ENCODE measurements at regions not wholly inside any gene's neighbourhood (a gene's known extent, or its start where the extent isn't known, plus 50 kb on each side); places are given as distances from the start of the nearest gene placed in this dataset.

DNA sequence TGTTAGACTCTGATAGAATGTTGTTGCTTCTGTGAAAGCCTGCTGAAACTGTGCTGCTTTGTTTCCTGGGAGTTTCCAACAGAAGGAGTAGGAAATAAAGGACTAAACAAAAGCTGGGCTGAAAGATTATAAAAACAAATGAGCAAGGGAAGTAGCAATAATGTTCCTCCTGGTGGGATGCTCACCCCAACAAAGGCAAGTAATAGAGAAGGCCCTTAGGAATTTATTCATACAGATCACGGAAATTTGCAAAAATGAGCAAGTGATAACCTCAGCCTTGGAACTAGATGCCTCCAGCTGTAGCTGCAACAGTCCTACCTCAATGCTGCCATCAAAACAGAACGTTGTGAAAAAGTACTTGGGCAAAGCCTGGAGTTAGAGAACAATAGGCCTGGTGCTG lies 1248.0 kb upstream of the C9orf72 start:
- TF ChIP-seq CTCF (IDR thresholded peaks at IDR 0.05) (no peak), POLR2A (IDR thresholded peaks at IDR 0.05) (no peak)

Data from lower leg skin (tissue), 3 donors.